Stromal cell of bone marrow (primary cell): ENCODE measurements at regions not wholly inside any gene's neighbourhood (a gene's known extent, or its start where the extent isn't known, plus 50 kb on each side); places are given as distances from the start of the nearest gene placed in this dataset.
"Not testable (repeated sequence)": the region's sequence is repeated elsewhere in the genome, so short reads cannot be mapped to it uniquely, and the experiment has no call there.

Experiments used
- DNase-seq: peaks from one replicate; pipeline ENCODE4 v3.0.0-alpha.2; 2012; ENCODE audit warnings: low read depth

GRCh38 chr6:11427091-11427722, 110.3 kb upstream of the TMEM170B start:
- no peak for DNase-seq

- no peak for DNase-seq
These were observed 111.0 kb upstream of the TMEM170B start for GRCh38 chr6:11426571-11426970.

GRCh38 chr6:11425876-11426275, 111.7 kb upstream of the TMEM170B start:
- DNase-seq = no peak

GRCh38 chr6:11425431-11425871, 112.1 kb upstream of the TMEM170B start:
- DNase-seq = no peak

- DNase-seq = no peak
These were observed 113.0 kb upstream of the TMEM170B start for GRCh38 chr6:11424395-11425034.

- no peak for DNase-seq
These were observed 113.9 kb upstream of the TMEM170B start for GRCh38 chr6:11423667-11424066.

- no peak for DNase-seq
These were observed 114.5 kb upstream of the TMEM170B start for GRCh38 chr6:11423072-11423471.

- DNase-seq = no peak
These were observed 117.6 kb upstream of the TMEM170B start for GRCh38 chr6:11419763-11420453.

GRCh38 chr6:11418290-11418905, 119.2 kb upstream of the TMEM170B start:
- DNase-seq = no peak

- DNase-seq = no peak
These were observed 120.5 kb upstream of the TMEM170B start for GRCh38 chr6:11416936-11417576.

- not testable (repeated sequence) for DNase-seq
These were observed 121.2 kb upstream of the TMEM170B start for GRCh38 chr6:11416099-11416935.

- DNase-seq = no peak
These were observed 122.0 kb upstream of the TMEM170B start for GRCh38 chr6:11415557-11415956.

- DNase-seq = no peak
These were observed 123.2 kb upstream of the TMEM170B start for GRCh38 chr6:11414176-11414963.

GRCh38 chr6:11413728-11414127, 123.8 kb upstream of the TMEM170B start:
- DNase-seq = no peak

- no peak for DNase-seq
These were observed 124.3 kb upstream of the TMEM170B start for GRCh38 chr6:11413117-11413687.

- no peak for DNase-seq
These were observed 124.9 kb upstream of the TMEM170B start for GRCh38 chr6:11412616-11413015.

GRCh38 chr6:11412011-11412424, 125.5 kb upstream of the TMEM170B start:
- peak; percentile 36 for DNase-seq

GRCh38 chr6:11411593-11411992, 126.0 kb upstream of the TMEM170B start:
- DNase-seq = no peak

- no peak for DNase-seq
These were observed 126.8 kb upstream of the TMEM170B start for GRCh38 chr6:11410539-11411307.
